Omental fat pad (tissue), 3 donors: ENCODE measurements at regions not wholly inside any gene's neighbourhood (a gene's known extent, or its start where the extent isn't known, plus 50 kb on each side); places are given as distances from the start of the nearest gene placed in this dataset.

Source experiments
- ATAC-seq: fragments of 150-250 bp; one replicate; pipeline ENCODE4 v1.9.1; 2016; ENCODE audit warnings: mild to moderate bottlenecking, moderate library complexity; ENCODE audit not compliant: low FRiP score
- DNase-seq: peaks from one replicate; pipeline ENCODE4 v3.0.0-alpha.2; 2019; ENCODE audit warnings: low spot score
- CTCF ChIP-seq, 3 donors: fragments of 450-650 bp; IDR thresholded peaks; one replicate each; pipeline ENCODE4 v1.5.1; 2016 to 2017; ENCODE audit warnings: antibody characterized with exemption in 3 of 3, mild to moderate bottlenecking in 3 of 3, moderate library complexity in 2 of 3

GRCh38 chr5:116865651-116866050 lies 291.0 kb upstream of the SEMA6A start:
- TF ChIP-seq CTCF (IDR thresholded peaks at IDR 0.05), result no peak
- ATAC-seq, result no peak
- DNase-seq, result no peak

GRCh38 chr5:116864838-116865190 lies 290.2 kb upstream of the SEMA6A start:
- ATAC-seq (no peak), DNase-seq (no peak)
- no peak for TF ChIP-seq CTCF (IDR thresholded peaks at IDR 0.05)

GRCh38 chr5:116864157-116864837 lies 289.7 kb upstream of the SEMA6A start:
- TF ChIP-seq CTCF (IDR thresholded peaks at IDR 0.05), result no peak
- DNase-seq (no peak), ATAC-seq (no peak)

GRCh38 chr5:116862632-116863455 lies 288.2 kb upstream of the SEMA6A start:
- DNase-seq (no peak), ATAC-seq (no peak)
- no peak for TF ChIP-seq CTCF (IDR thresholded peaks at IDR 0.05)

- DNase-seq, result no peak
- TF ChIP-seq CTCF (IDR thresholded peaks at IDR 0.05), result no peak
- ATAC-seq, result no peak
Observed at GRCh38 chr5:116861666-116862065, 287.0 kb upstream of the SEMA6A start.

- no peak for ATAC-seq
- no peak for TF ChIP-seq CTCF (IDR thresholded peaks at IDR 0.05)
- DNase-seq, result no peak
Observed at GRCh38 chr5:116861097-116861496, 286.5 kb upstream of the SEMA6A start.
